Activated effector memory CD4-positive, alpha-beta T cell treated with Interleukin-2 at 50 U/mL for 16 hours (primary cell): ENCODE measurements at regions not wholly inside any gene's neighbourhood (a gene's known extent, or its start where the extent isn't known, plus 50 kb on each side); places are given as distances from the start of the nearest gene placed in this dataset.

Experiments used
- DNase-seq: peaks from one replicate; pipeline ENCODE4 v3.0.0-alpha.2; 2020

DNA sequence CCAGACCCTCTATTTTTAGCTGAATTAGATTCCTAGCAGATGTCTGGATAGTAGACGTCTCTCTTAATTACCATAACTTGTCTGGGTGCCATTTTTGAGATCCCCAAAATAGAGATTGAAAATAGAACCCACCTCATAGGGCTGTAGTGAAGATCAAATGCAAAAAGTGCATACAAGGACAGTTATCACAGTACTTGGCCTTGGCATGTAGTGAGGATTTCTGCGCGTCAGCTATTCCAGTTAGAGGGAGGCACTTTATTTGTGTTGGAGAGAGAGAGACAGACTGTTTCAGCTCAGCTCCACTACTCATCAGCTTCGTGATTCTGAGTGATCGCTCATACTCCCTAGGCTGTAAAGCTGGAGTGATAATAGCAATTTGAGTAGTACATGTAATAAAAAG lies 59.6 kb upstream of the CDH13 start:
- no peak for DNase-seq

DNA sequence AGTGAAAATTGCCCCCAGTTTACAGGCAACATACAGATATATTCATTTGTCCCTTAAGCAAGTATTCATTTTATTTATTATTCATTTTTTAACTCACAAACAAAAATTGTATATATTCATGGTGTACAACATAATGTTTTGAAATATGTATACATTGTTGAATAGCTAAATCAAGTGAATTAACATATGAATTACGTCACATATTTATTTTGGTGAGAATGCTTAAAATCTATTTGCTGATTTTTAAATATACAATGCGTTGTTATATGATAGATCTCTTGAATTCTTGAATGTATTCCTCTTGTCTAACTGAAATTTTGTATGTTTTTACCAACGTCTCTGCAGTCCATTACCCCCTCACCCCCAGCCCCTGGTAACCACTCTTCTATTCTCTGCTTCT lies 63.4 kb upstream of the CDH13 start:
- no peak for DNase-seq

- DNase-seq, result no peak
Measured at GRCh38 chr16:82562183-82562683, 64.5 kb upstream of the CDH13 start.

GRCh38 chr16:82560805-82561325 lies 65.9 kb upstream of the CDH13 start:
- no peak for DNase-seq

DNA sequence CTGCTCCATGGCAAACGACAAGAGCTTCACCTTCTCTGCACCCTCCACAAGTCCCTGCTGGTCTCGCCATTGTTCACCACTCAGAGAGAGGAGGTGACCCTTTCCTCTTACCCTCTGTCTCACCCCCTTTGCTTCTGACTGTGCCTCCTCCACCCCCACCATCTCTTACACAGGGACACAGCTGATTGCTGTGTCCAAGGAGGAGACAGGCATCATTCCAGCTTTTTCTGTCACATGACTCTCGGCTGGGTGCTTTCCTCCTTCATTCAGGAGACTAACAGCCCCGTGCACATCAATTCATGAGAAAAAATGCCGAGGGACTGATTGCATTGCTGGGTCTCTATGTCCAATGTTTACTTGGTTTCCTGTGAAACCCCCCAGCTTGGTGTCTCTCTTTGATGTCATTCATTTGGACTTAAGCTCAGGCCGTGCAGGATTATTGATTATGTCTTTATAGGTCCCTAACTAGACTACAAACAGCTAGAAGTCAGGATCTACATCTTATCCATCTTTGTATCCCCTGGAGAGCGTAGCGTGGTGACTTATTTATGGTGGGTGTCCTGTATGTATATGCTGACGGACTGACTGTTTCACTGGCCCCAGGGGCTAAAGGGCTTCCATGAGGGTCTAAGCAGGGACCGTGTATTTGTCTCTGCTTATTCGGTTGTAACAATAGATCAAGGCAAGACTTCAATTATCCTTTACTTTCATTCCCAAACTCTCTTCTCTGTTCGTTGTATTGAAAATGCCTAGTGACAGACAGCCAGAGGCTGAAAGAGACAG lies 82.2 kb upstream of the CDH13 start:
- no peak for DNase-seq

- DNase-seq, result no peak
Measured at GRCh38 chr16:82542714-82543113, 84.1 kb upstream of the CDH13 start.

GRCh38 chr16:82541103-82541502 lies 85.7 kb upstream of the CDH13 start:
- no peak for DNase-seq

DNA sequence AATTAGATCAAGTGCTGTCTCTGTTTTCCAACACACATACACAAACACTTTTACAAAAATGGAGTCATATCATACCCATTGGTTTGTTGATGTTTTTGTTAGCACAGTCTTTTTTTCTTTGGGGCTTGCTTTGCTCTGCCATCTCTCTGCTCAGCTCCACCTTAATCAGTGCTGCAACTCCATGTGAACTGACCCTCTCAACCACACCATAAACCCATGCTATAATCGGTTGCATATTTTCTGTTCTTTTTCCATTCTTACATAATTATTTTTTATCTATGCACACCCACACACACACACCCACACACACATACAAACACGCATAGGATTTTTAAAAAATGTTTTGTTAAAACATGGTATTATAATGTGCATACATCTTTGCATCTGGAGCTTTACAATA lies 91.0 kb upstream of the CDH13 start:
- DNase-seq, result no peak

GRCh38 chr16:82535262-82535661 lies 91.5 kb upstream of the CDH13 start:
- no peak for DNase-seq

- no peak for DNase-seq
Measured at GRCh38 chr16:82533189-82533588, 93.6 kb upstream of the CDH13 start.

DNA sequence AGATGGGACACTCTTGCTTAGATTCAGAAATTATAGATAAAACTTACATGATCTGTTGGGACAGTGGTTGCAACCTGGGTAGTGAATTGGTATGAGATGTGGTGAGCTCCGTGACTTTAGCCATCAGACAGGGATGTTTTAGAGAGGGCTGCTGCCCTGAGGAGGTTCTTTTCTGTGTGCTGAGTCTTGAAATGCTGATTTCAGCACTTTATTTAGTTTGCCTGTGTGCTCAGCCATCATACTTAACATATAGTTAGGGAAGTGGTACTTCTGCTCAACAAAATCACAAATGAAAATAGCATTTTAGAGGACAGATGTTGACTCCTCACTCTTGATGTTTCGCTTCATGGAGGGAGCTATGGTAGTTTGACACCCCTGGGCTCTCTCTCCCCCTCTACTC lies 95.9 kb upstream of the CDH13 start:
- no peak for DNase-seq

- DNase-seq, result no peak
Measured at GRCh38 chr16:82527101-82527500, 99.7 kb upstream of the CDH13 start.

DNA sequence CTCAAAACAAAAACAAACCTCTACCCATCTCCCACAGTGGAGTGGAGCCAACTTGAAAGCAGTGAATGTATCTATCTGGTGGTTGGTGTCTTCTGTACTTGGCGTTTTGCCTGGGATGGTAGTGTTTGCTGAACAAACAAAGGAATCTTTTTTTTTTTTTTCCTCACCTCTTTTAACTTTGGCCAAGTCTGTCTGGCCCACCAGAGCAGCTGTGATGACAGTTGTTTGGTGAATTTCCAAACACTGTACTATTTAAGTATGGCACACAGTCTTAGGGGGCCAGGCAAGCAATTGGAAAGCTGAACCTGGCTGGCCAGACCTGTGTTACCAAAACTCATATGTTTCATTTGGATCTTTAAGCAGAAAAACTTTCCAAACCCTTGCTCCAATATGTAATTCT lies 101.8 kb upstream of the CDH13 start:
- no peak for DNase-seq

DNA sequence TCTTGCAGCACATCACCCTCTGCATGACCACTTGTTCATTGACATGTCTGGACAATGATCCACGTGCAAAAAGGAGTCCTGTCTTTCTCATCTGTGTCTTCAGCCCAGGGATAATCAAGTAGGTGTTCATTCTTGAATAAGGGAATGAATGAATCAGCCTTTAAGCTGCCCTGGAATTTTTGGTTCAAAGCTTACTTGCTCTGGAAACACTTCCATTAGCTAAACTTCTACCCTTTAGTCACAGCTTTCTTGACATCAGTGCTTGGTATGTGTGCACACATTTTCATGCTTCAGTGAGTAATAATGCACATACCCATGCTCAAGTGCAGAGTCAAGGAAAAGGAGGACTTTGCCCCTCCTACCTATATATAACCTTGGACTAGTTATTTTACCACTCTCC lies 103.0 kb upstream of the CDH13 start:
- no peak for DNase-seq

GRCh38 chr16:82522026-82522425 lies 104.7 kb upstream of the CDH13 start:
- no peak for DNase-seq

GRCh38 chr16:82518811-82519210 lies 108.0 kb upstream of the CDH13 start:
- no peak for DNase-seq

DNA sequence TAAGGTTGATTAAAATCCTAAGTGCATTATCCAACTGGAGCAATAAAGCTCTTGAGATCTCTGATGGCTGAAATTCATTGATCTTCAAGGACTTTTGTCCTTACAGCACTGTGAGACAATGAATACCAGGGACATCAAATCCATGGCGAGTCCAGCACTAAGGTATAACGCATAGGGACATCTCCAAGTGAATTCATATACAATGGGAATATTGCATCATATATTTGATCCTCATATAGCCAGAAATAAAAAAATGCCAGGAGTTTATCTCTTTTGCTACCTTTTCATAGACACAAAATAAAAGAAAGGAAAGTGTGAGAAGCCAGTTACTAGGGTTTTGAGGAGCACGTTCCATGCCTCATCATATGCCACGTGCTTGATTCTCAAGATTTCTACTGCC lies 112.5 kb upstream of the CDH13 start:
- DNase-seq, result no peak

DNA sequence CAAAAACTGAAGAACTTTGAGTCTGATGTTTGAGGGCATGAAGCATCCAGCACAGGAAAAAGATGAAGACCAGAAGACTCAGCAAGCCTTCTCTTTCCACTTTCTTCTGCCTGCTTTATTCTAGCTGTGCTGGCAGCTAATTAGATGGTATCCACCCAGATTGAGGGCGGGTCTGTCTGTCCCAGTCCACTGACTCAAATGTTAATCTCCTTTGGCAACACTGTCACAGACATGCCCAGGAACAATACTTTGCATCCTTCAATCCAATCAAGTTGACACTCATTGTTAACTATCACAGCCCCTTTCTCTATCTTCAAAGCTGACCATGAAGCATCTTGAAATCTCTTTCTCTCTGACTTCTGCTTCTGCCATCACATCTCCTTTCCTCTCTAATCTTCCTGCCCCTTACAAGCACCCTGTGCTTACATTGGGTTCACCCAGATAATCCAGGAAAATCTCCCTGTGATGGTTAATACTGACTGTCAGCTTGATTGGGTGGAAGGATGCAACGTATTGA lies 115.9 kb upstream of the CDH13 start:
- no peak for DNase-seq

- DNase-seq, result no peak
Measured at GRCh38 chr16:82509691-82510430, 116.9 kb upstream of the CDH13 start.

DNA sequence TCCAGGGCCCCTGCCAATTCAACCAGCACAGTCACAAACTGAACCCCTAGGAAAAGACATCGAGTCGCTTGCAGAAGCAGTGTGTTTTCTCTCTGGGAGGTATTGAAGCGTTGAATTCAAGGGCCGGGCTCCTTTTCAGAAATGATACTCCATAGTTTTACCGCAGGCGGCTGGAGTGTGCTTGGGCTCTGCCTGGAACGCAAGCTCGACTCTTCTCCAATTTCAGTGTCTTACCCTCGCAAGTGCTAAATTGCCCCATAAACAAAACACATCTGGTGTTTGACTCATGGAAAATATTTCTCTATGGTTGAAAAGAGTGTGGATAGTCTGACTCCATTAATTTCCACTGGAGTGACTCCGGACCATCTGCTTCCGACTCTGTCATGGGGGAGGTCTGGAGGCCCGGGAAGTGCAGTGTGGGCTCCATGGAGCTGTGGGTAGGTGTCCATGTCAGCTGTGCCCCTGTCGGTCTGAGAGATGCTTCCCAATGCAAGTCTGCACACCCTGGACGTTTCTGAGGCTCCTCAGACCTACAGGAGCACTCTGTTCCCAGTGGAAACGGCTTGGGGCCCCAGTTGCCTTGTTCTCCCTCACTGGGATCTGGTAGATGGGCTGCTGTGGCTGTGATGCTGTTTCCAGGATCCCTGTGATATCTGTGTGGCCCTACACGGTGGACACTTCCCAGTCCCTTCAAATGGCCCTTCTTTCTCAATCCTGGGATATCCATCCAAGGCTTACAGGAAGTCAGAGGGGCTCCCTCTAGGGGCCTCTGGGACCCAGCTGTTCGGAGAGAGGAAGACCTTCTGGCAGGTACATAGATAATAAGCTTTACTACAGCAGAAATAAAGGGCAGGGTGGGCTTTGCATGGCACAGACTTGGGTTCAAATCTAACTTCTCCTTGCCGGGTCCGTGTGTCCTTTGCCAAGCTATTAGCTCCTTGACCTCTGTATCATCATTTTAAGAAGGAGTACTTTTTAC lies 119.8 kb upstream of the CDH13 start:
- no peak for DNase-seq

DNA sequence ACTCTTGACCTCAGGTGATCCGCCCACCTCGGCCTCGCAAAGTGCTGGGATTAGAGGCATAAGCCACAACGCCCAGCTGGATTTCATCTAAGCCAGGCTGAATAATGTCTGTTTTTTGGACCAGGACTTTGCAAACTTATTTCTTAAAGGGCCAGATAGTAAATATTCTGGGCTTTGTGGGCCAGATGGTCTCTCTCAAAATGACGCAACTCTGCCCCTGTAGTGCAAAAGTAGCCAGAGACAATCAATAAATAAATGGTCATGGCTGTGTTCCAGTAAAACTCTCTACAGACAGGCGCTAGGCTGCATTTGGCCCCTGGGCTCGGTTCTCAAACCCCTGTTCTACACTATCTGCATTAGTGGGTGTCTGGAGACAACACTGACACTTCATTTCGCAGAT lies 121.9 kb upstream of the CDH13 start:
- DNase-seq, result no peak

DNA sequence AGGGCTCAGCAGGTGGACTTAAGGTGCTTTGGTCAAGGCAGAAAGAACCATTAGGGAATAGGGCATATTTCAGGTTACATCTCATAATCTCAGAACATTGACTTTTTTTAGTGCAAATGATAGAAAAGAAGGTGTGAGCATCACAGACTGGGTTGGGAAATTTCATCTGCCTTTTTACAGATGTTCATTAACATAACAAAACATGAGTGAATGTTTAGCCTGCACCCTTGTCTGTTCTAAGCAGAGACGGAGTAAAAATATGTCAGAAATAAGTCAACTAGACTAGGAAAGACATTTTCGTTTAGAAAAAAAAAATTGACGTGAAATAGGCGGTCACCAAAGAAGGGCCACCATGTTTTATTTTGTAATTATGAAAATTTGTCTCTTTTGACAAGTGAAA lies 127.5 kb upstream of the CDH13 start:
- no peak for DNase-seq

DNA sequence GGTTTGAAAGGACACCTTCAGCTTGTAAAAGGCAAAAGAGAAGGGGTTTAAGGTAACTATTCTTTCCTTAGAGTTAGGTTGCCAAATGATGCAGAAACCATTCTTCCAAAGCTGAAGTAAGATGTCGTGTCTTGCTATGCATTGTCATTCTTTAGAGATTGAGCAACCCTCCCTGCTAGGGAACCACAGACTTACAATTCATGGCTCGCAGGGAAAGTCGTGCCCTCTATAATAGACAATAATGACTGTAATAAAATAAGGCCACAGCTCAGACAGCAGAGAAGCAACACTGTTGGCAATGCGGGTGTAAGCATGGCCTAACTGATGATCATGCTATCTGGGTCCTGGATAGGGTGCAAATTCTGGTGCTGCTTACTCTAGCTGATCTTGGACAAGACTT lies 129.6 kb upstream of the CDH13 start:
- DNase-seq, result no peak
